Liver (tissue), 3 donors: ENCODE measurements at regions not wholly inside any gene's neighbourhood (a gene's known extent, or its start where the extent isn't known, plus 50 kb on each side); places are given as distances from the start of the nearest gene placed in this dataset.

Experiments
- CTCF ChIP-seq: fragments of 150-350 bp; IDR thresholded peaks from 2 replicates; pipeline ENCODE4 v1.5.1; 2017; ENCODE audit warnings: improper control_type of control experiment, low read depth, low read length; ENCODE audit not compliant: missing input control
- FOXA1 ChIP-seq: IDR thresholded peaks from 2 replicates; pipeline ENCODE4 v1.6.1; 2016; ENCODE audit warnings: antibody characterized with exemption
- GABPA ChIP-seq, 2 donors: IDR thresholded peaks in 1 of 2; conservative IDR thresholded peaks in 1 of 2; 2 replicates each; pipeline ENCODE4 v1.6.1; 2016; ENCODE audit warnings: antibody characterized with exemption in 2 of 2, mild to moderate bottlenecking in 1 of 2, moderate library complexity in 1 of 2
- JUND ChIP-seq, 2 donors: IDR thresholded peaks; 2 replicates each; pipeline ENCODE4 v1.6.1; 2016; ENCODE audit warnings: antibody characterized with exemption in 2 of 2
- MAX ChIP-seq: IDR thresholded peaks from 2 replicates; pipeline ENCODE4 v1.6.1; 2016; ENCODE audit warnings: antibody characterized with exemption
- RAD21 ChIP-seq, 2 donors: IDR thresholded peaks; 2 replicates each; pipeline ENCODE4 v1.6.1; 2016; ENCODE audit warnings: antibody characterized with exemption in 2 of 2, mild to moderate bottlenecking in 2 of 2
- REST ChIP-seq: IDR thresholded peaks from 2 replicates; pipeline ENCODE4 v1.6.1; 2016; ENCODE audit warnings: antibody characterized with exemption, mild to moderate bottlenecking
- YY1 ChIP-seq: IDR thresholded peaks from 2 replicates; pipeline ENCODE4 v1.6.1; 2016; ENCODE audit warnings: antibody characterized with exemption, mild to moderate bottlenecking
- ZBTB33 ChIP-seq: IDR thresholded peaks from 2 replicates; pipeline ENCODE4 v1.6.1; 2016; ENCODE audit warnings: antibody characterized with exemption
- TF ChIP-seq, protein P1 (sequence below): IDR thresholded peaks from 2 replicates; pipeline ENCODE4 v1.6.1; 2016; ENCODE audit warnings: antibody characterized with exemption
- donor health status: healthy.
- donor health status: healthy.

GRCh38 chr13:53238261-53238660 is 209.6 kb downstream of the OLFM4 start:
- no peak for TF ChIP-seq CTCF
- TF ChIP-seq, protein P1, sequence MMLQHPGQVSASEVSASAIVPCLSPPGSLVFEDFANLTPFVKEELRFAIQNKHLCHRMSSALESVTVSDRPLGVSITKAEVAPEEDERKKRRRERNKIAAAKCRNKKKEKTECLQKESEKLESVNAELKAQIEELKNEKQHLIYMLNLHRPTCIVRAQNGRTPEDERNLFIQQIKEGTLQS = no peak
- no peak for TF ChIP-seq FOXA1
- no peak for TF ChIP-seq REST
- no peak for TF ChIP-seq YY1
- TF ChIP-seq MAX = no peak
- TF ChIP-seq ZBTB33 = no peak
- no peak for TF ChIP-seq RAD21 (IDR thresholded peaks at IDR 0.05)
- TF ChIP-seq GABPA (IDR thresholded peaks at IDR 0.05 in 1 of 2, conservative IDR thresholded peaks at IDR 0.05 in 1 of 2) = no peak
- TF ChIP-seq JUND (IDR thresholded peaks at IDR 0.05) = no peak
